ENCODE measurements at regions not wholly inside any gene's neighbourhood (a gene's known extent, or its start where the extent isn't known, plus 50 kb on each side); places are given as distances from the start of the nearest gene placed in this dataset.
"Not testable (repeated sequence)": the region's sequence is repeated elsewhere in the genome, so short reads cannot be mapped to it uniquely, and the experiment has no call there.

GRCh38 chr3:66622756-66623457 is 122.1 kb upstream of the LRIG1 start:
- peaks cover 0 to 7% (median 0%) of the 10 kb centered on the region in 9 donors for H3K9me3 Mint-ChIP-seq
- POLR2A ChIA-PET: no interaction called here
- no peaks in the 10 kb centered on the region for H3K4me1 Mint-ChIP-seq
- no peak for ATAC-seq
- no peaks in the 10 kb centered on the region for H3K27me3 Mint-ChIP-seq
- H3K4me3 Mint-ChIP-seq: no peak overlapping the region
- no peak for DNase-seq
- no peak overlapping the region for H3K27ac Mint-ChIP-seq
- H3K36me3 Mint-ChIP-seq: no peaks in the 10 kb centered on the region

DNA sequence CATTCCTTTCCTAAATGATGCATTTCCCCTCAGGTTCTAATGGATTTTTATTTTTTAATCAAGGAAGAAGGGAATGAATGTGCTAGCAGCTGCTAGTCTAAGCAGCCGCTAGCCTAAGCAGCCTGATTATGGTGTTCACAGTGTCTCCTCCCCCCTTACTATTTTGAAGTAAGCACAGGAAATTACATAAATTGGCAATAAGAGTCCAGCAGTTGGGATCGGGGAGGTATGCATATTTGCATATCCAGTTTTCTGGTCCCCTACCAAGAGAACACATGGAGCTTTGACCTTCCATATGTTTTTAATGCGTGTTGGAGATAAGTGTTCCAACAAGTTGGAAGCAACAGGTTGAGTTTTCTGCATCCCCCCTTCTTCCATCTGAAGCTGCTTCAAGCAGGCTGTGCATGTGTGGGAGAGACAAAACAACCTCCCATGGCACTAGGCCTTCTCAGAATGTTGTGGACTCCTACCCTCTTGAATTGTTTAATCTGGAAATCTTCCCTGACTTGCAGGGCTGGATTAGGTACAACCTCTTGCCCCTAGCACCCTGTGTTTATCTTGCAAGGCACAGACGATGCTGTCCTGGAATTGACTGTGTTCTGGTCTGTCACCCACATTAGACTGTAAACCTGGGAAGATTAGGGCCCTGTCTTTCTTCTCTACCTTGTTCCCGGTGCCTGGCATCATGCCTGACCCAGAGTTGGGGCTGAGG is 124.8 kb upstream of the LRIG1 start:
- peaks cover 0 to 7% (median 0%) of the 10 kb centered on the region in 9 donors for H3K9me3 Mint-ChIP-seq
- no peaks in the 10 kb centered on the region for H3K4me1 Mint-ChIP-seq
- no peaks in the 10 kb centered on the region for H3K27me3 Mint-ChIP-seq
- no peak overlapping the region for H3K4me3 Mint-ChIP-seq
- ATAC-seq: no peak
- no peak overlapping the region for H3K27ac Mint-ChIP-seq
- DNase-seq: no peak
- H3K36me3 Mint-ChIP-seq: no peaks in the 10 kb centered on the region
- POLR2A ChIA-PET: no interaction called here

DNA sequence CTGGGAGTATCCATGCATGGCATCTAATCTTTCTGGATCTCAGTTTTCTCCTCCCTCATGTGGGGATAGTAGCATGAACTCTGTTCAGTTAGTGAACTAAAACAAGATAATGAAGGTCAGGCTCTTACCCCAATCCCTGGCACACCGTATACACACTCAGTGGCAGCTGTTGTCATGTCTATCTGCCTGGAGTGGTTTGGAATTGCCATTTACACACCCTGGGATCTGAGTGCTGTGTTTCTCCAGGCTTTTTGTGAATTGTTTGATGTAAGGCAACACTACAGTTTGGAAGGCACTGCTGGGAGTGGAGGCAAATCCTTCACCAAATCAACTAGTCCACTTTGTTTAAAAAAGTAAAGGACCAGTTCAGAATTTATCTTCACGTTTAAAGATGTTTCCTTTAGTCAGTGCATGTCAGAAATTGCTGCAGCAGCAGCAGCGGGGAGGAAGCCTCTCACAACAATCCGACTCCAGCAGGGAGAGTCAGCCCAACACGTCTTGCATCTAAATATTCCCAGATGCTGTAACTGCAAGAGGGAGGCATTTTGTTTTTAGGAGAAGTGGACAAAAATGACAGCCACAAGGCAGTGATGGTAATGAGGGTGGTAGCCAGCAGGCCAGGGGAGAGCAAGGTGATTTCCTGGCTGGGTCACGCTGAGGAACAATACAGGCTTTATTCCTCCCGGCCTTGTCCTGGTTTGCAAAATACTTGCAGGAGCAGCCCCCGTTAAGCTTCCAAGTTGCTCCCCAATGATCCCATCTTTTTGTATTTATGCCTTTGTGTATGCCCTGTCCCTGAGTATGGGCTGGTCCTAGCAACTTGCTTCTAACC is 128.5 kb upstream of the LRIG1 start:
- H3K36me3 Mint-ChIP-seq: no peaks in the 10 kb centered on the region
- H3K9me3 Mint-ChIP-seq: no peaks in the 10 kb centered on the region
- H3K4me1 Mint-ChIP-seq: peaks cover 0 to 2% (median 0%) of the 10 kb centered on the region in 4 donors
- POLR2A ChIA-PET: no interaction called here
- H3K27ac Mint-ChIP-seq: no peak overlapping the region
- H3K27me3 Mint-ChIP-seq: peaks cover 0 to 7% (median 2%) of the 10 kb centered on the region in 5 donors
- DNase-seq: no peak
- ATAC-seq: no peak
- no peak overlapping the region for H3K4me3 Mint-ChIP-seq

DNA sequence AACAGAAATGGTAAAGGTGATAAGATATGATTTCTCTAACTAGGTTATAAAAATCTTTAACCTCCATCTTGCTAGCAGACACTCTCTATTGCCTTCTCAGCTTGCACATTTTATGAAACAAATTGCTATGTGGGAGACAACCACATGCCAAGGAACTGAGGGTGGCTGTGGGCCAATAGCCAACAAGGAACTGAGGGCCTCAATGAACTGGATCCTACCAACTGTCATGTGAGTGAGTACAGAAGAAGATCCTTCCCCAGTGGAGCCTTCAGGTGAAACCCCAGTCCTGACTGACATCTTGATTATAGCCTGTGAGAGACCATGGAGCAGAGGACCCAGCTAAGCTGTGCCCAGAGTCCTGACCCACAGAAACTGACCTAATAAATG is 129.2 kb upstream of the LRIG1 start:
- no peak for ATAC-seq
- Mint-ChIP-seq H3K27me3 (peaks cover 0 to 12% (median 2%) of the 10 kb centered on the region in 5 donors), H3K27ac (peak overlapping the region in 1 of 10 donors; percentile 4), H3K36me3 (no peaks in the 10 kb centered on the region), H3K4me1 (peaks cover 0 to 2% (median 0%) of the 10 kb centered on the region in 4 donors), H3K4me3 (no peak overlapping the region), H3K9me3 (no peaks in the 10 kb centered on the region)
- POLR2A ChIA-PET: no interaction called here
- no peak for DNase-seq

- DNase-seq (no peak), ATAC-seq (no peak)
- Mint-ChIP-seq H3K36me3 (no peaks in the 10 kb centered on the region), H3K27me3 (peaks cover 0 to 12% (median 2%) of the 10 kb centered on the region in 5 donors), H3K27ac (no peak overlapping the region), H3K4me3 (no peak overlapping the region), H3K9me3 (no peaks in the 10 kb centered on the region), H3K4me1 (peaks cover 0 to 3% (median under 1%) of the 10 kb centered on the region in 4 donors)
- POLR2A ChIA-PET: no interaction called here
Measured at GRCh38 chr3:66633402-66634381, 132.9 kb upstream of the LRIG1 start.

GRCh38 chr3:66638717-66639116 is 137.9 kb upstream of the LRIG1 start:
- H3K4me1 Mint-ChIP-seq: peaks cover 0 to 5% (median 0%) of the 10 kb centered on the region in 4 donors
- DNase-seq (no peak), ATAC-seq (no peak)
- no peak overlapping the region for H3K27ac Mint-ChIP-seq
- H3K27me3 Mint-ChIP-seq: peaks cover 0 to 6% (median 1%) of the 10 kb centered on the region in 5 donors
- H3K9me3 Mint-ChIP-seq: no peaks in the 10 kb centered on the region
- H3K36me3 Mint-ChIP-seq: no peaks in the 10 kb centered on the region
- no peak overlapping the region for H3K4me3 Mint-ChIP-seq
- POLR2A ChIA-PET: no interaction called here

GRCh38 chr3:66639809-66640356 is 139.1 kb upstream of the LRIG1 start:
- H3K27ac Mint-ChIP-seq: no peak overlapping the region
- H3K4me1 Mint-ChIP-seq: peaks cover 0 to 5% (median 0%) of the 10 kb centered on the region in 4 donors
- POLR2A ChIA-PET: no interaction called here
- H3K4me3 Mint-ChIP-seq: no peak overlapping the region
- H3K9me3 Mint-ChIP-seq: peaks cover 0 to 11% (median 6%) of the 10 kb centered on the region in 9 donors
- peaks cover 0 to 4% (median 0%) of the 10 kb centered on the region in 3 donors for H3K36me3 Mint-ChIP-seq
- no peak for DNase-seq
- no peak for ATAC-seq
- H3K27me3 Mint-ChIP-seq: peaks cover 0 to 3% (median under 1%) of the 10 kb centered on the region in 5 donors

- peaks cover 0 to 17% (median 6%) of the 10 kb centered on the region in 9 donors for H3K9me3 Mint-ChIP-seq
- H3K36me3 Mint-ChIP-seq: peaks cover 0 to 4% (median 0%) of the 10 kb centered on the region in 3 donors
- peaks cover 0 to 4% (median 0%) of the 10 kb centered on the region in 5 donors for H3K27me3 Mint-ChIP-seq
- H3K4me1 Mint-ChIP-seq: peaks cover 0 to 5% (median 0%) of the 10 kb centered on the region in 4 donors
- H3K27ac Mint-ChIP-seq: no peak overlapping the region
- no peak overlapping the region for H3K4me3 Mint-ChIP-seq
- POLR2A ChIA-PET: no interaction called here
- DNase-seq (no peak), ATAC-seq (no peak)
Measured at GRCh38 chr3:66642019-66642418, 141.2 kb upstream of the LRIG1 start.

GRCh38 chr3:66642484-66642883 is 141.7 kb upstream of the LRIG1 start:
- H3K9me3 Mint-ChIP-seq: peaks cover 0 to 17% (median 6%) of the 10 kb centered on the region in 9 donors
- H3K4me3 Mint-ChIP-seq: no peak overlapping the region
- peaks cover 0 to 5% (median 0%) of the 10 kb centered on the region in 4 donors for H3K4me1 Mint-ChIP-seq
- peaks cover 0 to 4% (median 0%) of the 10 kb centered on the region in 3 donors for H3K36me3 Mint-ChIP-seq
- no peak overlapping the region for H3K27ac Mint-ChIP-seq
- peaks cover 0 to 6% (median 0%) of the 10 kb centered on the region in 5 donors for H3K27me3 Mint-ChIP-seq
- no peak for DNase-seq
- POLR2A ChIA-PET: no interaction called here
- ATAC-seq: no peak

DNA sequence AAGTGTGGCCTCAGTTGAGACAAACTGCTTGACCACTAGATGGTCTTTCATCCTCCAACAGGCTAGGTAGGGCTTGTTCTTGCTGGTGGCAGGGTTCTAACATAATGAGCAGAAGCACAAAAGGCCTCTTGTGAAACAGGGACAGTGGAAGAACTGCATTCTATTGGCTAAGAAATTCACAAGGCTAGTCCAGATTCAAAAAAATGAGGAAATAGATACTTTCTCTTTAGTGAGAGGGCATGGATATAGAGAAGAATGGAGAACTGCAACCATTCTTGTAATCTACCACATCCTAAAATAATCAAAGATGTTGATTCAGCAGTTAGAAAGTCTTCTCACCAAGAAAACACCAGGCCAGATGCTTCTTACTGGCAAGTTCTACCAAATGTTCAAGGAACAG is 143.7 kb upstream of the LRIG1 start:
- no peak overlapping the region for H3K27ac Mint-ChIP-seq

DNA sequence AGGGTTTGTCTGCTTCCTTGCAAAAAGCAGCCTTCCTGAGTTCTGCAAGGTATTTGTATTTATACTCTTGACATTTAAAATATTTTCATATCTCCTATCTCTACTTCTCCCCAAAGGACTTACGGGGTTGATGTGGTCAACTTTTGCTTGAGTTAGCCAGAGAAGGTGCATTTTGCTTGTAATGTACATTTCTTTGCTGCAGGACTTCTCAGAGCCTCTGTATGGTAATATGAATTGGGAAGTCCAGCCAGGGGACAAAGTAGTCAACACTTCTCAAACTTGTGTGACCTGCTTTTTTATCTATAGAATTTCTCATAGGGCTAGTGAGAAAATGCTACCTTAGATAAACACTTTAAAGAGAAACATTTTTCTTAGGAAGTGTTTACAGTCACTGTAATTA is 148.2 kb upstream of the LRIG1 start:
- H3K36me3 Mint-ChIP-seq: peaks cover 0 to 3% (median 0%) of the 10 kb centered on the region in 3 donors
- POLR2A ChIA-PET: no interaction called here
- ATAC-seq (no peak), DNase-seq (no peak)
- H3K27ac Mint-ChIP-seq: no peak overlapping the region
- peaks cover 0 to 2% (median 0%) of the 10 kb centered on the region in 4 donors for H3K4me1 Mint-ChIP-seq
- peaks cover 0 to 16% (median 5%) of the 10 kb centered on the region in 5 donors for H3K27me3 Mint-ChIP-seq
- H3K4me3 Mint-ChIP-seq: no peak overlapping the region
- peaks cover 0 to 16% (median 6%) of the 10 kb centered on the region in 9 donors for H3K9me3 Mint-ChIP-seq

More for the DNA sequence above, 143.7 kb upstream of the LRIG1 start:
- Mint-ChIP-seq H3K27me3 (peaks cover 0 to 6% (median 0%) of the 10 kb centered on the region in 5 donors), H3K36me3 (peaks cover 0 to 4% (median 0%) of the 10 kb centered on the region in 3 donors), H3K4me3 (no peak overlapping the region), H3K4me1 (no peaks in the 10 kb centered on the region), H3K9me3 (peaks cover 0 to 17% (median 6%) of the 10 kb centered on the region in 9 donors)
- DNase-seq: no peak
- no peak for ATAC-seq
- POLR2A ChIA-PET: no interaction called here

DNA sequence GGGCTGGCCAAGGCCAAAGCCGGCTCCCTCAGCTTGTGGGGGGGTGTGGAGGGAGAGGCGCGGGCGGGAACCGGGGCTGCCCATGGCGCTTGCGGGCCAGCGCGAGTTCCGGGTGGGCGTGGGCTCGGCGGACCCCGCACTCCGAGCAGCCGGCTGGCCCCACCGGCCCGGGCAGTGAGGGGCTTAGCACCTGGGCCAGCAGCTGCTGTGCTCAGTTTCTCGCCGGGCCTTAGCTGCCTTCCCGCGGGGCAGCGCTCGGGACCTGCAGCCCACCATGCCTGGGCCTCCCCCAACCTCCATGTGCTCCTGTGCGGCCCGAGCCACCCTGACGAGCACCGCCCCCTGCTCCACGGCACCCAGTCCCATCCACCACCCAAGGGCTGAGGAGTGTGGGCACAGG is 150.7 kb upstream of the LRIG1 start:
- POLR2A ChIA-PET, H3K4me3 Mint-ChIP-seq, H3K4me1 Mint-ChIP-seq, H3K27ac Mint-ChIP-seq, ATAC-seq, H3K9me3 Mint-ChIP-seq, DNase-seq, H3K36me3 Mint-ChIP-seq: not testable (repeated sequence)
- peaks cover 0 to 16% (median 3%) of the 10 kb centered on the region in 5 donors for H3K27me3 Mint-ChIP-seq
